ENCODE measurements at regions not wholly inside any gene's neighbourhood (a gene's known extent, or its start where the extent isn't known, plus 50 kb on each side); places are given as distances from the start of the nearest gene placed in this dataset.

DNA sequence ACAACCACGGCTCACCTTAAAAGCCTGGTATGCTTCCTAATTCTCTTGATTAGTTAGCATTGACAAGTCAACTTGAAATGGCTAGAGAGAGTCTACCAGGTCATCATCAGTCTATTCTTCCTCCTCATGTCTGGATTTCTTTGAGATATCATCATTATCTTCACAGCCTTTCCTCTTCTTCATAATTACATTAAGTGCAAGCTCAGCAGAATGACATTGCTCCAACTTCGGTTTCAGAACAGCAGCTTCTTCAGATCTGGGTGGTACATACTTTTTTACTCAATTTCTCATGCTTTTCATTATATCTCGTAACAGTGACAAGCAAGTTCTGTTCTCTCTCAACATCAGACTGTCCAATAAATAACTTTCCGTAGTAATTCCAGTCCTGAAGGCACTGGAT, 337.5 kb upstream of the TENM3 start:
- no peak for DNase-seq

DNA sequence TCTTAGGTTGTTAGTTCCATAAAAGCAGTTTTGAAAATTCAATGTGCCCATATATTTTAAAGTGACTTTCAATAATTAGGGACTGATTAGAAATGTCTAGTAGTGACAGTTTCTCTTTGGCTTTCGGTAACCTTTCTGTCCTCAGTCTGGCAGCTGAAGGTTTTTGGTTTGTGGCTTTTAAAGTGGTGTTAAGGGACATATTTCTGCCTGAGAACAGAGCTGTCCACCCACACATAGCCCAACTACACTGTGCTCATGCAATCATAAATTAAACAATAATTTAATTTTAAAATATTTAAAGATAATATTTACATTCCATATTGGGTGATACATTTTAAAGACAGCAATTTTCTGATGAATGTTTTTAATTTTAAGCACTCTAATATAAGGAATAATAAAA, 335.0 kb upstream of the TENM3 start:
- no peak for DNase-seq

GRCh38 chr4:181909368-181909767, 333.8 kb upstream of the TENM3 start:
- DNase-seq, result no peak

- DNase-seq, result no peak
Measured at GRCh38 chr4:181911420-181911819, 331.8 kb upstream of the TENM3 start.

GRCh38 chr4:181933471-181933870, 309.7 kb upstream of the TENM3 start:
- DNase-seq, result no peak

DNA sequence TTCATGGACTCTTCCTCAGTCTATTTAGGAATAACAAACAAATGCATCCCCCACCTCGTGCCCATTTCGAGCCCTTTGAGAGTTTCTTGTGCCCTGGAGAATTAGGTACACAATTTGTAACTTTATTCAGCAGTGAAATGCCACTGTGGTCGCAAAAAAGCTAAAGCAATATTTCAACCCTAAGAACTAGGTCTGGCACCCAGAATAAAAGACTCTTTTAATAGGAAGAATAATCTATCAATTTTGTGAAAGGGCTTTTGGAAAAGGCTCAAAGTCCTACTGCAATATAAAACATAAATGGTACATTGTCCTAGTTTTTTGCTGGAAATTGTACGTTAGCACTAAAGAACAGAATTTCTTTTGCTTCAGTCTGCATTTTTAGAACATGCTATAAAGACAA, 304.6 kb upstream of the TENM3 start:
- no peak for DNase-seq

- DNase-seq, result no peak
Measured at GRCh38 chr4:181939199-181939945, 303.8 kb upstream of the TENM3 start.

- no peak for DNase-seq
Measured at GRCh38 chr4:181944527-181944926, 298.7 kb upstream of the TENM3 start.

DNA sequence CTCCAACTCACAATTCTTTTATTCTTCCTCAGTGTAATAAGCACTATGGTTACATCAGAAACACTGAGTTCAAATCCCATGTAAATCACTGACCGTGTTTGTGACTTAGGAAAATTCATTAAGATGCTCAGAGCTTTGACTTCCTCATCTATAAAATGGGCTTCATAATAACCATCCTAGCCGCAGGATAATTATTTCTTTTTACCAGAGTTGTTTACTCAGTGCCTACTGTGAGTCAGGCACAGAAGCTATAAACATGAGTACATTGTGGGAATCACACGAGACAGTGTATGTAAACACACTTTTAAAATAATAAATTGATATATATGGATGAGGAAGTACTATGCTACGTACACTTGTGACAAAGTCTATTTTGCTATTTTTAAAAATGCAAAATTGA, 296.3 kb upstream of the TENM3 start:
- no peak for DNase-seq

DNA sequence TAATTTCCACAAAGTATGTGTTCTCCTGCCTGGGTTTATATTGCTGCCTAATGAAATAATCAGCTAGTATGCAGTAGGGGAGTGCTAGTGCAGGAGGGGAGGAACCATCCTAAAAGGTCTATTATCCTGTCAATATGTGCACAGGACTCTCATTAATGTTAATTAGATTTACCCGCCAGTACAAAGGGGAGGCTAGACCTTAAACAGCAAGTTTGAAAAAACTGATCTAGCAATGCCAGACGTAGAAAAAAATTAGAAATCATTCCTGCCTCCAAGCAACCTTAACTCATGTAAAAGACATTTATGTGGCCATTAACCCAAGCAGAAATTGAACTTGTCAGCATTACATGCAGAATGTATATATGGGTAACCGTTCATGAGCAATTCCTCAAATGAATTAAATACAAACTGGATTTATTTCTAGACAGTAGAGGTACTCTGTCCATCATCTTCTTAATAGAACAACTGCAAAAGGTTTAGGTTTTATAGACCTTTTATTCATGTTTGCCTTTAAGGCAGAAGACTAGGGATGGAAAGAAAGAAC, 294.3 kb upstream of the TENM3 start:
- no peak for DNase-seq

- no peak for DNase-seq
Measured at GRCh38 chr4:181949704-181950312, 293.4 kb upstream of the TENM3 start.

DNA sequence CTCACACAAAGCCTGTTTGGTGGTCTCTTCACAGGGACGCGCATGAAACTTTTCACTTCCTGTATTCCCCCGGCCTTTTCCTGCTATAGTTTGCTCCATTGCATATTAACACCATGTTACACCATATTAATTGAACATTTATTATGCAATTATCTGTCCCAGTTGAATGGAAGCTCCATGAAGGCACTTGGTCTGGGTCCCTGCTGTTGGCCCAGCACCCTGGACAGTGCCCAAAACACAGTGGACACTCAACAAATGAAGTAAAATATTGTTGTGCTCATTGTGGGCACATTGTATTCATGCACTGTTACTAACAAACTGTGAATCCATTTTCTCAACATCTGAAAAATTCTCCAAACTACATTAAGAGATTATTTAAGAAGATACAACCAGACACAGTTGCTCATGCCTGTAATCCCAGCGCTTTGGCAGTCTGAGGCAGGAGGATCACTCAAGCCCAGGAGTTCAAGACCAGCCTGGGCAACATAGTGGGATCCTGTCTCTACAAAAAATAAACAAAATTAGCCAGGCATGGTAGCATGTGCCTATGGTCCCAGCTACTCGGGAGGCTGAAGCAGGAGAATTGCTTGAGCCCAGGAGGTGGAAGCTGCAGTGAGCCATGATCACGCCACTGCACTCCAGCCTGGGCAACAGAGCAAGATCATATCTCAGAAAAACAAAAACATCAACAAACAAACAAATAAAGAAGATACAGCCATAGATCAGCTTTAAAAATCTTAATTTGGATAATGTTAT, 292.7 kb upstream of the TENM3 start:
- DNase-seq, result no peak

GRCh38 chr4:181951265-181951664, 291.9 kb upstream of the TENM3 start:
- no peak for DNase-seq

DNA sequence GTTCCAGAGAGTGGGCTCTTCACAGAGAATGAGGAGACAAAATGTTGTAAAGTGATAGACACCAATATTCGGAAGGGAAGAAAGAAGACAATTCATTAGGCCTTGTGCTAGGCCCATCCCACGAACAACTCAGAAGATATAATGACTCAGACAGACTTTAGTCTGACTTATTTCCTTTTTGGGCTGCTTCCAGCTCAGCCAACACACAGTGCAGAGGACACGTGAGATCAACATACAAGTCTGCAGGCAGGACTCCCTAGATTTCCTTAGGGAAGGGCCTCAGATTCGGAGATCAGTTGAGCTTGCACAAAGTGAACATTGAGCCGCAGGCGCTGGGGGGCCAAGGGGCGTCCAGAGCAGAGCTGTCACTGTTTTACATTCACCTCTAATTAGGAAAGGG, 290.7 kb upstream of the TENM3 start:
- no peak for DNase-seq

DNA sequence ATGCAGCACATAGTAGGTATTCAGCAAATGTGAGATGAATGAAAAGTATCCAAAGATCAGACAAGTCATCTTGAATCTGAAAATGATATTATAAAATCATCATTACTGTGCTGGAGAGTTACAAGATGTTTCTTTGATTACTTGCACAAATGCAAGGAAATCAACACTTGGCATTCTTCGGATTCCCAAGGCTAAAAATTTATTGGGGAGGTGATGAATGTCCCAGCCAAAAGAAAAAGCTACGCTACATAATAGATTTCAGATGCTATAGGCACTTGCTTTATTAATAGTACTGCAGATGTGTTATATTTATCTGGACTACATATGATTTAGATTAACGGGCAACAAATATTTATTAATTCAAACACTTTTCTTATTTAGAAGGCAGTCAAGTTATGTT, 286.7 kb upstream of the TENM3 start:
- no peak for DNase-seq

DNA sequence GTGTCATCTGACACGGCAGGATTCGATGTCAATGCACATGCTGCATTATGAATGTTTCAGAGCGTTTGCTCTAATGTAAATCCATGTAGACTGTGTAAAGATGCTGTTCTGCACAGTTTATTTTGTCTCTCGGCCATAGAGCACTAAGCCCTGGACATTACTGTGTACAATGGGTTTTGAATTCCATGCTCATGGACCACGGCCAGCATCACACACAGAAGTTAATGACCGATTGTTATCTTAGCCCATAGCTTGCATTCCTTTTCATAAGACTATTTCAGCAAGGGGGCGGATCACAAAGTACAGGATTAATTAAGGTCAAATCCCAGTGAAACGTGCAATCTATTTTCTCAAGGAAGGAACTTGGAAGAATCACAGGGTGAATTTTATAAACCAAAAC, 286.1 kb upstream of the TENM3 start:
- no peak for DNase-seq

DNA sequence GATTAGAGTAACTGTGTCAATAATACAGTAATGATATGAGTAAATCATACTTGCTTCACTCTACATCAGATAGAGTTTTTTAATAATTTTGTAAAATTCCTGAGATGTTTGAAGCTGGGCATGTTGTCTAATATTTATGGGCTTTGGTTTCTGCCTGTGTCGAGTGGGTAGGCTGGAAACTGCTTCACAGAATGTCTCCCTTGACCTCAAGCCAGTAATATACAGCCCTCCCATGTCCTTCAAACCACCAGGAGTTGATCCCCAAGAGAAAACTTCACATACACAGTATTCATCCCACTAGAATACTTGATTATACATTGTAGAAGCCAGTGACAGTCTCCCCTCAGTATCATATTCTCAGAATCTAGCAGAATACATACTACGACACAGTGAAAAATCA, 284.8 kb upstream of the TENM3 start:
- no peak for DNase-seq

DNA sequence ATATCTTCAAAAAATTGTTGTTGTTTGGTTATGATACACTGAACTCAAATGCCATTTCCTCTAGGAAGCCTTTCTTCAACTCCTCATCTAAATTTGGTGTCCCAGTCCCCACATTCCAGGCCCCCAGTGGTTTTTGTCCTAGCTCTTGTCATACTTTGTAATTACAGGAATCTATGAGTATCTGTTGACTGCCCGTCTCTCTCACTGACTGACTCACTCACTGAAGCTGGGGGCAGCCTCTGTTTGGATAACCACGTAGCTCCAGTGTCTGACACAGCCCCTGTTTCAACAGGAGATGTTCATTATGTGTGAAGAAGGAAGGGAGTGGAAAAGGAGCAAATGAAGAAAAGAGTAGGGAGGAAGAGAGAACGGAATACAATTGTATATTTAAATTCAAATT, 284.1 kb upstream of the TENM3 start:
- no peak for DNase-seq

GRCh38 chr4:181960384-181960783, 282.8 kb upstream of the TENM3 start:
- no peak for DNase-seq

GRCh38 chr4:181962321-181962720, 280.9 kb upstream of the TENM3 start:
- DNase-seq, result no peak

DNA sequence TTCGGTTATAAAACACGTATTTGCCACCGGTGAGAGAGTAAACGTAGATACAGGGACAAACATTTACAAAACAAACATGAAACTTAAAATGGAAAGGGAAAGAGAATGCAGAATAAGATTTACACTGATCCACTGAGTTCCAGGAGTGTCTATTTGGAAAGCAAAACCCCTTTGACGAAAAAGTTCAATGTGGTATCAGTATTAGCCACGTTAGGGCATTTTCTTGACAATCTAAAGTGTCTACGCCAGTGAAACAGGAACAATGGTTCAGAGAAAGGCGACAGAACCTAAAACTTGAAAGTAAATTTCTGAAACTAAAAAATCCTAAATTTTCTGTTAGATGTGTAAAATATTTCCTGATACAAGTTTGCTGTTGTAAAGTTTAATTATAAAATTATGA, 278.5 kb upstream of the TENM3 start:
- DNase-seq, result no peak

GRCh38 chr4:181966104-181966551, 277.1 kb upstream of the TENM3 start:
- DNase-seq, result no peak

DNA sequence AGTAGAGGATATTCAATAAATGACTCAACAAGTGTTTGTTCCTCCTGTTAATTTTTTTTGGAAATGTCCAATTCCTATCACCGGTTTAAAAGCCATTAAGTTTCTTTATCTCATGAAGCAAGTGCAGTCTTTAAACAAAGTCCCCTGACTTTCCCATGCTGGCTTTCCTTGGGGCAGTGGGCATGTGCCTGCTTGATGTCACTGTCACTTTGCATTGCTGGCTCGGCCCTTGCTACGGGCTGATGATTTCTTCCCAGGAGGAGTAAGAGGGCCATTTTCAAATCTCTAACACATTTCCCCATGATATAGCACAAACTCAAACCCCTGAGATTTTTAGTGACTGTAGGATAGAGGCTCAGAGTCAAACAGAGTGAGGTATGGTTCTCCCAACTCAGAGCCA, 275.8 kb upstream of the TENM3 start:
- no peak for DNase-seq

DNA sequence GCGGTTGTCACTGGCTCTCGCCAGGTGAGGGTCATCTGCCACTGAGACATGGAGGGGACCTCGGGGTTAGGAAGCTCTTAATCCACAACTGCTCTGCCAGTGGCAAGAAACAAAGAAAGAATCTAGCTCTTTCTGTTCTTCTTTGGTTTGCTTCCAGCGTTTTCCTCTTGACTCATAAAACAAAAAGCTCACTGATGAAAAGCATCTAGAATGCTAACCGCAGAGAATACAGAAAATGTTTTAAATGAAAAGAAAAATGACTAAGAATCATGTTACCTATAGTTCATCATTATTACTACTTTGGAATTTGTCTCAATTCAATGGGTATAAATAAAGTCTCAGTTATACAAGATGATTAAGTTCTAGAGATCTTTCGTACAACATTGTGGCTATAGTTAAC, 274.8 kb upstream of the TENM3 start:
- no peak for DNase-seq
